HepG2 (cell line): ENCODE measurements at regions not wholly inside any gene's neighbourhood (a gene's known extent, or its start where the extent isn't known, plus 50 kb on each side); places are given as distances from the start of the nearest gene placed in this dataset.

ENCODE experiments used
- ATAC-seq: fragments of 200-7000 bp; cut with Tn5 transposase; 3 replicates; pipeline ENCODE4 v1.9.1; 2020; ENCODE audit warnings: mild to moderate bottlenecking, moderate library complexity
- BruUV-seq: library from RNA; stranded (reverse); fragments of 400-500 nt; replicated peaks from 2 replicates; lab custom pipeline; 2021; lab: Mats Ljungman, UMichigan
- CTCF ChIA-PET: fragments of 300-600 bp; formaldehyde crosslinking; extraction: SDS; loops from one replicate; lab custom pipeline; 2021; ENCODE audit warnings: low total read pairs, inconsistent platforms, low intra/inter-chr PET ratio; lab: Yijun Ruan, JAX
- POLR2A ChIA-PET: fragments of 350-600 bp; sonication (Branson Sonifier 250); formaldehyde crosslinking; loops from one replicate; lab custom pipeline; 2020; ENCODE audit warnings: antibody characterized with exemption, inconsistent platforms; lab: Yijun Ruan, JAX
- DNase-seq: peaks from one replicate; pipeline ENCODE4 v3.0.0-alpha.2; 2015; ENCODE audit warnings: low spot score
- FAIRE-seq: peaks from 3 replicates; lab custom pipeline; 2011; peaks lifted over from hg19 to GRCh38; lab: Jason Lieb, UNC
- H2AFZ ChIP-seq: one replicate; pipeline ENCODE4 v1.6.1; 2011; ENCODE audit warnings: low read length, inconsistent platforms
- H3K27ac ChIP-seq: fragments of 300-600 bp; 3 replicates; pipeline ENCODE4 v1.8.0; 2011; ENCODE audit warnings: mixed run types, mild to moderate bottlenecking, mixed read lengths, low read length, inconsistent platforms; ENCODE audit not compliant: insufficient read depth; ENCODE audit errors: extremely low read length
- H3K27me3 ChIP-seq, 2 experiments: fragments of 200-600 bp in 1 of 2; 2 replicates in 1 of 2; 3 replicates in 1 of 2; pipeline versions ENCODE4 v1.6.0 to v1.8.0; 2011; ENCODE audit warnings: low read length in 2 of 2, mild to moderate bottlenecking in 2 of 2, moderate library complexity in 2 of 2, inconsistent platforms in 1 of 2; ENCODE audit not compliant: insufficient read depth in 2 of 2, control insufficient read depth in 1 of 2
- H3K36me3 ChIP-seq, 2 experiments: fragments of 200-600 bp in 1 of 2; replicated peaks in 1 of 2; 2 replicates in 1 of 2; 3 replicates in 1 of 2; pipeline versions ENCODE4 v1.5.1 to v1.8.0; 2011; ENCODE audit warnings: low read length in 2 of 2, inconsistent platforms in 1 of 2; ENCODE audit not compliant: insufficient read depth in 2 of 2, control insufficient read depth in 1 of 2
- H3K4me1 ChIP-seq: 2 replicates; pipeline ENCODE4 v1.5.1; 2012; ENCODE audit warnings: low read length, inconsistent platforms; ENCODE audit not compliant: insufficient read depth
- H3K4me2 ChIP-seq: 2 replicates; pipeline ENCODE4 v1.6.0; 2011; ENCODE audit warnings: low read depth, low read length, inconsistent platforms
- H3K4me3 ChIP-seq, 3 experiments: fragments of 200-600 bp in 1 of 3; sonication (generic), shearing (Covaris generic) in 1 of 3; replicated peaks in 1 of 3; 2 replicates each; pipeline ENCODE4 v1.5.1; 2011 to 2016; ENCODE audit warnings: low read length in 3 of 3, inconsistent platforms in 2 of 3, low read depth in 2 of 3, mild to moderate bottlenecking in 2 of 3, control low read depth in 1 of 3, mixed read lengths in 1 of 3; ENCODE audit not compliant: insufficient read depth in 1 of 3
- H3K79me2 ChIP-seq: one replicate; pipeline ENCODE4 v1.6.1; 2011; ENCODE audit warnings: low read length, inconsistent platforms; ENCODE audit not compliant: insufficient read depth
- H3K9ac ChIP-seq: 2 replicates; pipeline ENCODE4 v1.6.0; 2011; ENCODE audit warnings: mild to moderate bottlenecking, low read depth, low read length, inconsistent platforms; ENCODE audit not compliant: insufficient read depth
- H3K9me3 ChIP-seq: 2 replicates; pipeline ENCODE4 v1.5.1; 2012; ENCODE audit warnings: mild to moderate bottlenecking, low read length
- H4K20me1 ChIP-seq: 2 replicates; pipeline ENCODE4 v1.6.0; 2011; ENCODE audit warnings: inconsistent platforms, mild to moderate bottlenecking, low read length, moderate library complexity; ENCODE audit not compliant: insufficient read depth
- CCDC6 ChIP-seq: sonication (generic); formaldehyde crosslinking; IDR thresholded peaks from 2 replicates; pipeline ENCODE4 v1.8.1; 2022; ENCODE audit warnings: mild to moderate bottlenecking, missing genetic modification reagents, moderate library complexity
- HOXA9 ChIP-seq: sonication (generic); formaldehyde crosslinking; IDR thresholded peaks from 2 replicates; pipeline ENCODE4 v1.8.1; 2022; ENCODE audit warnings: missing genetic modification reagents, mild to moderate bottlenecking, moderate library complexity, borderline replicate concordance
- YY1 ChIP-seq: IDR thresholded peaks from 2 replicates; pipeline ENCODE4 v1.6.1; 2011; ENCODE audit warnings: low read length, low read depth, moderate library complexity, mild to moderate bottlenecking; ENCODE audit not compliant: insufficient read depth, insufficient replicate concordance
- ZBTB4 ChIP-seq: sonication (generic); formaldehyde crosslinking; IDR thresholded peaks from 2 replicates; pipeline ENCODE4 v1.4.0; 2020; ENCODE audit warnings: missing genetic modification reagents, mild to moderate bottlenecking, borderline replicate concordance
- ZKSCAN5 ChIP-seq: sonication (generic); formaldehyde crosslinking; IDR thresholded peaks from 2 replicates; pipeline ENCODE4 v1.5.1; 2020; ENCODE audit warnings: mild to moderate bottlenecking, missing genetic modification reagents
- ZNF251 ChIP-seq: sonication (generic); formaldehyde crosslinking; IDR thresholded peaks from 2 replicates; pipeline ENCODE4 v1.9.0; 2021; ENCODE audit warnings: mild to moderate bottlenecking, missing genetic modification reagents
- ZNF558 ChIP-seq: sonication (generic); formaldehyde crosslinking; IDR thresholded peaks from 2 replicates; pipeline ENCODE4 v1.9.0; 2022; ENCODE audit warnings: mild to moderate bottlenecking, missing genetic modification reagents, borderline replicate concordance
- WGBS: methylation state at CpG from one replicate; pipeline ENCODE4 v1.1.6; 2017; ENCODE audit warnings: low lambda C conversion rate; 5-methylcytosine and 5-hydroxymethylcytosine counted together
- in situ Hi-C: cut with HindIII; loops from 2 replicates; pipeline ENCODE4 v1.10.0; 2017; ENCODE audit warnings: low pct_unique_long_range_greater_than_20kb; ENCODE audit not compliant: extremely low pct_ligation_motif_present
- intact Hi-C: fragments of 100-400 bp; cut with micrococcal nuclease; formaldehyde crosslinking; loops from one replicate; pipeline ENCODE4 v1.10.0; 2022; ENCODE audit not compliant: unreplicated experiment
- TF ChIP-seq, protein P1 (sequence below): sonication (generic); formaldehyde crosslinking; IDR thresholded peaks from 2 replicates; pipeline ENCODE4 v1.8.0; 2023; ENCODE audit warnings: mild to moderate bottlenecking, missing genetic modification reagents

- Histone ChIP-seq H3K9me3 (0 out of 2 replicates have a peak, but pooled peaks cover 5% of the 10 kb centered on the region), H4K20me1 (no peaks in the 10 kb centered on the region), H3K4me1 (no peaks in the 10 kb centered on the region), H3K27me3 (no peaks in the 10 kb centered on the region), H3K79me2 (no peaks in the 10 kb centered on the region), H3K9ac (no peak overlapping the region), H3K4me2 (no peak overlapping the region), H3K36me3 (no peaks in the 10 kb centered on the region), H3K4me3 (no peak overlapping the region), H2AFZ (no peak overlapping the region), H3K27ac (no peak overlapping the region)
- no peak for DNase-seq
- ATAC-seq, result no peak
- CTCF ChIA-PET, result no interaction called here
- WGBS, result 39% methylated on average over 5 of the region's 5 CpGs
- TF ChIP-seq HOXA9 (CRISPR knock-in tag) (no peak), CCDC6 (CRISPR knock-in tag) (no peak), ZNF558 (CRISPR knock-in tag) (no peak), ZNF251 (CRISPR knock-in tag) (no peak), ZBTB4 (CRISPR knock-in tag) (no peak), YY1 (no peak), ZKSCAN5 (CRISPR knock-in tag) (no peak)
- TF ChIP-seq, protein P1, sequence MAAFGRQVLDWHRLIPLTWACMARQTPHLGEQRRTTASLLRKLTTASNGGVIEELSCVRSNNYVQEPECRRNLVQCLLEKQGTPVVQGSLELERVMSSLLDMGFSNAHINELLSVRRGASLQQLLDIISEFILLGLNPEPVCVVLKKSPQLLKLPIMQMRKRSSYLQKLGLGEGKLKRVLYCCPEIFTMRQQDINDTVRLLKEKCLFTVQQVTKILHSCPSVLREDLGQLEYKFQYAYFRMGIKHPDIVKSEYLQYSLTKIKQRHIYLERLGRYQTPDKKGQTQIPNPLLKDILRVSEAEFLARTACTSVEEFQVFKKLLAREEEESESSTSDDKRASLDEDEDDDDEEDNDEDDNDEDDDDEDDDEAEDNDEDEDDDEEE, result no peak
- FAIRE-seq, result no peak
- BruUV-seq, result no TSS peak
- POLR2A ChIA-PET, result no interaction called here
- intact Hi-C loops, result no loop called here
- in situ Hi-C loops, result no loop called here
Observed at GRCh38 chr2:156088587-156088986, 243.9 kb downstream of the NR4A2 start.
